ENCODE measurements at regions not wholly inside any gene's neighbourhood (a gene's known extent, or its start where the extent isn't known, plus 50 kb on each side); places are given as distances from the start of the nearest gene placed in this dataset.

GRCh38 chr4:10225096-10225495, 108.5 kb upstream of the WDR1 start:
- TF ChIP-seq, protein P1, sequence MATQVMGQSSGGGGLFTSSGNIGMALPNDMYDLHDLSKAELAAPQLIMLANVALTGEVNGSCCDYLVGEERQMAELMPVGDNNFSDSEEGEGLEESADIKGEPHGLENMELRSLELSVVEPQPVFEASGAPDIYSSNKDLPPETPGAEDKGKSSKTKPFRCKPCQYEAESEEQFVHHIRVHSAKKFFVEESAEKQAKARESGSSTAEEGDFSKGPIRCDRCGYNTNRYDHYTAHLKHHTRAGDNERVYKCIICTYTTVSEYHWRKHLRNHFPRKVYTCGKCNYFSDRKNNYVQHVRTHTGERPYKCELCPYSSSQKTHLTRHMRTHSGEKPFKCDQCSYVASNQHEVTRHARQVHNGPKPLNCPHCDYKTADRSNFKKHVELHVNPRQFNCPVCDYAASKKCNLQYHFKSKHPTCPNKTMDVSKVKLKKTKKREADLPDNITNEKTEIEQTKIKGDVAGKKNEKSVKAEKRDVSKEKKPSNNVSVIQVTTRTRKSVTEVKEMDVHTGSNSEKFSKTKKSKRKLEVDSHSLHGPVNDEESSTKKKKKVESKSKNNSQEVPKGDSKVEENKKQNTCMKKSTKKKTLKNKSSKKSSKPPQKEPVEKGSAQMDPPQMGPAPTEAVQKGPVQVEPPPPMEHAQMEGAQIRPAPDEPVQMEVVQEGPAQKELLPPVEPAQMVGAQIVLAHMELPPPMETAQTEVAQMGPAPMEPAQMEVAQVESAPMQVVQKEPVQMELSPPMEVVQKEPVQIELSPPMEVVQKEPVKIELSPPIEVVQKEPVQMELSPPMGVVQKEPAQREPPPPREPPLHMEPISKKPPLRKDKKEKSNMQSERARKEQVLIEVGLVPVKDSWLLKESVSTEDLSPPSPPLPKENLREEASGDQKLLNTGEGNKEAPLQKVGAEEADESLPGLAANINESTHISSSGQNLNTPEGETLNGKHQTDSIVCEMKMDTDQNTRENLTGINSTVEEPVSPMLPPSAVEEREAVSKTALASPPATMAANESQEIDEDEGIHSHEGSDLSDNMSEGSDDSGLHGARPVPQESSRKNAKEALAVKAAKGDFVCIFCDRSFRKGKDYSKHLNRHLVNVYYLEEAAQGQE (IDR thresholded peaks at IDR 0.05; ENCODE audit: low read depth), result no peak
- no peak for TF ChIP-seq ELF1 (IDR thresholded peaks at IDR 0.05; ENCODE audit: borderline replicate concordance, low read depth)
- TF ChIP-seq SRF (IDR thresholded peaks at IDR 0.05; ENCODE audit: low read depth), result no peak
- TF ChIP-seq EZH2 (IDR thresholded peaks at IDR 0.05), result no peak
- no peak for TF ChIP-seq MAX (IDR thresholded peaks at IDR 0.05)
- TF ChIP-seq SP1 (IDR thresholded peaks at IDR 0.05; ENCODE audit: low read depth), result no peak
- no peak for TF ChIP-seq SIN3A (IDR thresholded peaks at IDR 0.05; ENCODE audit: low read depth)
- TF ChIP-seq, protein P2, sequence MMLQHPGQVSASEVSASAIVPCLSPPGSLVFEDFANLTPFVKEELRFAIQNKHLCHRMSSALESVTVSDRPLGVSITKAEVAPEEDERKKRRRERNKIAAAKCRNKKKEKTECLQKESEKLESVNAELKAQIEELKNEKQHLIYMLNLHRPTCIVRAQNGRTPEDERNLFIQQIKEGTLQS (IDR thresholded peaks at IDR 0.05), result no peak
- no peak for TF ChIP-seq FOSL1 (IDR thresholded peaks at IDR 0.05; ENCODE audit: low read depth)
- no peak for TF ChIP-seq CBX3 (IDR thresholded peaks at IDR 0.05; ENCODE audit: low read depth)
- TF ChIP-seq POLR2A (IDR thresholded peaks at IDR 0.05; ENCODE audit: borderline replicate concordance, extremely low read depth, insufficient read depth, insufficient read length), result no peak
- no peak for TF ChIP-seq ZNF274 (IDR thresholded peaks at IDR 0.05; ENCODE audit: low read depth, low read length)
- no peak for TF ChIP-seq POLR2AphosphoS5 (IDR thresholded peaks at IDR 0.05; ENCODE audit: low read depth, low read length)
- no peak for TF ChIP-seq YY1 (IDR thresholded peaks at IDR 0.05; ENCODE audit: extremely low read depth, insufficient replicate concordance, low read depth, low read length)
- Histone ChIP-seq H3K79me2 (ENCODE audit: insufficient read depth, low read length) (no peaks in the 10 kb centered on the region), H3K9me2 (ENCODE audit: insufficient read depth) (no peaks in the 10 kb centered on the region), H3K4me1 (ENCODE audit: control insufficient read depth in 1 of 2, insufficient read depth in 2 of 2, low read length in 2 of 2) (no peaks in the 10 kb centered on the region), H3K27ac (ENCODE audit: low read depth, low read length) (no peak overlapping the region), H3K9ac (ENCODE audit: low read length) (no peak overlapping the region), H3K9me3 (ENCODE audit: control insufficient read depth in 1 of 2, insufficient read depth in 1 of 2, low read depth in 1 of 2, low read length in 2 of 2) (no peaks in the 10 kb centered on the region), H3K4me3 (replicated peaks in 1 of 2; ENCODE audit: low read depth in 1 of 2, low read length in 2 of 2) (no peak overlapping the region), H3K4me2 (ENCODE audit: low read length) (no peak overlapping the region), H3K27me3 (ENCODE audit: insufficient read depth, low read length) (no peaks in the 10 kb centered on the region), H2AFZ (ENCODE audit: low read depth, low read length, poor library complexity, severe bottlenecking) (no peak overlapping the region), H3K36me3 (ENCODE audit: control insufficient read depth in 1 of 2, insufficient read depth in 2 of 2, low read length in 2 of 2) (no peaks in the 10 kb centered on the region), H4K20me1 (ENCODE audit: insufficient read depth) (no peaks in the 10 kb centered on the region)
- DNase-seq (ENCODE audit: low read depth, low spot score) (no peak), ATAC-seq (no peak)
- CTCF ChIA-PET, result no interaction called here
- POLR2A ChIA-PET, result no interaction called here
- intact Hi-C loops (cut with micrococcal nuclease), result no loop called here
- RAD21 ChIA-PET (ENCODE audit: low non-redundant PET in 1 of 2, low total read pairs in 2 of 2, uncharacterized antibody in 2 of 2, unreplicated experiment in 2 of 2), result no interaction called here
- BruUV-seq (replicated peaks), result no TSS peak

Measured in HCT116 (cell line).